CD14-positive monocyte (primary cell): ENCODE measurements at regions not wholly inside any gene's neighbourhood (a gene's known extent, or its start where the extent isn't known, plus 50 kb on each side); places are given as distances from the start of the nearest gene placed in this dataset.

Experiments used
- DNase-seq, 3 donors: peaks; one replicate each; pipeline ENCODE4 v3.0.0-alpha.2; 2011 to 2022
- H2AFZ ChIP-seq: 2 replicates; pipeline ENCODE4 v1.6.0; 2012; ENCODE audit warnings: mild to moderate bottlenecking, low read depth, low read length, inconsistent platforms; ENCODE audit not compliant: insufficient read depth, poor library complexity, severe bottlenecking
- H3K27ac ChIP-seq, 2 donors: 1 replicate in 1 of 2; 2 replicates in 1 of 2; pipeline ENCODE4 v1.5.1; 2012 to 2013; ENCODE audit warnings: low read length in 2 of 2, control low read depth in 1 of 2, inconsistent platforms in 1 of 2, low read depth in 1 of 2, mild to moderate bottlenecking in 1 of 2
- H3K27me3 ChIP-seq, 2 donors: one replicate each; pipeline versions ENCODE4 v1.6.0 to v1.6.1; 2011 to 2013; ENCODE audit warnings: low read length in 2 of 2; ENCODE audit not compliant: control insufficient read depth in 2 of 2, insufficient read depth in 2 of 2
- H3K36me3 ChIP-seq, 2 donors: replicated peaks in 1 of 2; 1 replicate in 1 of 2; 2 replicates in 1 of 2; pipeline versions ENCODE4 v1.5.1 to v1.6.1; 2012 to 2013; ENCODE audit warnings: low read length in 2 of 2, control low read depth in 1 of 2, inconsistent platforms in 1 of 2, mild to moderate bottlenecking in 1 of 2; ENCODE audit not compliant: insufficient read depth in 2 of 2, control insufficient read depth in 1 of 2
- H3K4me1 ChIP-seq, 2 donors: 1 replicate in 1 of 2; 2 replicates in 1 of 2; pipeline versions ENCODE4 v1.5.1 to v1.6.1; 2012 to 2013; ENCODE audit warnings: low read length in 2 of 2, control low read depth in 1 of 2, inconsistent platforms in 1 of 2, mild to moderate bottlenecking in 1 of 2, moderate library complexity in 1 of 2; ENCODE audit not compliant: insufficient read depth in 2 of 2, control insufficient read depth in 1 of 2
- H3K4me2 ChIP-seq: replicated peaks from 2 replicates; pipeline ENCODE3; 2012; ENCODE audit warnings: low read length, moderate library complexity, mild to moderate bottlenecking; ENCODE audit not compliant: poor library complexity, severe bottlenecking; ENCODE audit errors: extremely low read depth
- H3K4me3 ChIP-seq, 3 experiments: fragments of 200-600 bp in 1 of 3; sonication (generic) in 1 of 3; replicated peaks in 1 of 3; 1 replicate in 2 of 3; 2 replicates in 1 of 3; pipeline ENCODE4 v1.5.1; 2011 to 2013; ENCODE audit warnings: low read length in 3 of 3, mild to moderate bottlenecking in 3 of 3, control low read depth in 2 of 3, low read depth in 2 of 3, inconsistent platforms in 1 of 3, moderate library complexity in 1 of 3
- H3K79me2 ChIP-seq: 2 replicates; pipeline ENCODE4 v1.6.0; 2012; ENCODE audit warnings: mild to moderate bottlenecking, control low read depth, inconsistent platforms, low read length, moderate library complexity; ENCODE audit not compliant: insufficient read depth
- H3K9ac ChIP-seq: 2 replicates; pipeline ENCODE4 v1.6.0; 2017; ENCODE audit warnings: low read length, mild to moderate bottlenecking; ENCODE audit not compliant: insufficient read depth, poor library complexity, severe bottlenecking
- H3K9me3 ChIP-seq, 2 donors: replicated peaks in 1 of 2; 1 replicate in 1 of 2; 2 replicates in 1 of 2; pipeline versions ENCODE4 v1.5.1 to v1.6.1; 2012 to 2013; ENCODE audit warnings: low read length in 2 of 2, control low read depth in 1 of 2; ENCODE audit not compliant: control insufficient read depth in 1 of 2, insufficient read depth in 1 of 2
- H4K20me1 ChIP-seq: 2 replicates; pipeline ENCODE4 v1.6.0; 2012; ENCODE audit warnings: mild to moderate bottlenecking, low read length, control low read depth, moderate library complexity; ENCODE audit not compliant: insufficient read depth
- H3K27ac Mint-ChIP-seq, 7 donors: one replicate each; pipeline ENCODE4 v1.8.0; 2020; ENCODE audit warnings: mild to moderate bottlenecking in 7 of 7, mixed read lengths in 7 of 7, moderate library complexity in 6 of 7, inconsistent platforms in 2 of 7
- H3K27me3 Mint-ChIP-seq, 3 donors: one replicate each; pipeline ENCODE4 v1.8.0; 2021 to 2022; ENCODE audit warnings: low read depth in 3 of 3, mild to moderate bottlenecking in 3 of 3, mixed read lengths in 3 of 3, moderate library complexity in 3 of 3, inconsistent platforms in 1 of 3
- H3K36me3 Mint-ChIP-seq, 2 donors: one replicate each; pipeline ENCODE4 v1.8.0; 2020; ENCODE audit warnings: mixed read lengths in 2 of 2, inconsistent platforms in 1 of 2, mild to moderate bottlenecking in 1 of 2
- H3K4me1 Mint-ChIP-seq: one replicate; pipeline ENCODE4 v1.8.0; 2020; ENCODE audit warnings: mild to moderate bottlenecking, mixed read lengths
- H3K4me3 Mint-ChIP-seq, 2 donors: one replicate each; pipeline ENCODE4 v1.8.0; 2020; ENCODE audit warnings: mild to moderate bottlenecking in 2 of 2, mixed read lengths in 2 of 2, moderate library complexity in 1 of 2
- H3K9me3 Mint-ChIP-seq, 7 donors: one replicate each; pipeline ENCODE4 v1.8.0; 2020 to 2022; ENCODE audit warnings: mixed read lengths in 7 of 7, mild to moderate bottlenecking in 6 of 7, moderate library complexity in 6 of 7, inconsistent platforms in 2 of 7
- whole genome bisulfite sequencing: methylation state at CpG from one replicate; pipeline ENCODE4 v1.1.5; 2013; ENCODE audit warnings: missing lambda C conversion rate; ENCODE audit not compliant: insufficient coverage; 5-methylcytosine and 5-hydroxymethylcytosine counted together
- intact Hi-C, 2 donors: fragments of 100-400 bp; cut with micrococcal nuclease; formaldehyde crosslinking; loops; one replicate each; pipeline versions ENCODE4 v1.15.0 to v1.15.1; 2023
- TF ChIP-seq, protein P1 (sequence below): fragments of 200-600 bp; IDR thresholded peaks from one replicate; pipeline ENCODE4 v1.8.0; 2022; ENCODE audit warnings: antibody characterized with exemption, mild to moderate bottlenecking

DNA sequence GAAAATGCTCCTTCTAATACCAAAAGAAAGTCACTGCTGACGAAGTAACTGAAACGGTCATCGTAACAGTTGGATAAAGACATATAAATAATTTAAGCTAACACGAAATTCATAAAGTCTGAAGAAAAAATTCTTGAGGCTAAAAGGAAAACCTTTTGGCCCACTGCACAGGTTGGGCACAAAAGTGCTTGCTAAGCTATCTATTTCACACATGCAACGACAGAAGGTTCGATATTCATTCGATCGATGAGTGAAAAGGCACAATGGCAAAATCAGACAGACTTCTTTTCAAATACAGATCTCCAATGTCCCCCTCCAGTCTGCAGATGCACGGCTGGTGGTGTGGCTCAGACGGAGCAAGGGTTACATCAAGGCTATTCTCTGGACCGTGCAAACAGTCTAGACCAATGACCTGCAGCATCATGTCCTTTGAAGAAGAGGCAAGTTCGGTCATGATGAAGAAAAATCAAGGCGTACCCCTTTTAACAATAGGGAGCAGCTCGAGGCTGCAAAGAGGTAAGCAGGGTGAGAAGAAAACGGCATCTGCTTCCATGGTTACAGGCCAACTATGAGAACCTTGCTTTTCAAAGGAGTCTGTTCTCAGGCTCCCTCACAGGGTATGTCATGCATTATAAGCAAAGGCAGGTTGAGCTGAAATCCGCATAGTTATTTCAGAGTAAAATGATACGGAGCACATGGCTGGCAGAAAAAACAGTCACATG is 579.6 kb downstream of the USP25 start:
- Mint-ChIP-seq H3K36me3 (no peaks in the 10 kb centered on the region), H3K4me3 (no peak overlapping the region), H3K4me1 (no peaks in the 10 kb centered on the region), H3K27me3 (no peaks in the 10 kb centered on the region), H3K27ac (no peak overlapping the region), H3K9me3 (peaks cover 0 to 1% (median 0%) of the 10 kb centered on the region in 7 donors)
- no peak for DNase-seq
- TF ChIP-seq, protein P1, sequence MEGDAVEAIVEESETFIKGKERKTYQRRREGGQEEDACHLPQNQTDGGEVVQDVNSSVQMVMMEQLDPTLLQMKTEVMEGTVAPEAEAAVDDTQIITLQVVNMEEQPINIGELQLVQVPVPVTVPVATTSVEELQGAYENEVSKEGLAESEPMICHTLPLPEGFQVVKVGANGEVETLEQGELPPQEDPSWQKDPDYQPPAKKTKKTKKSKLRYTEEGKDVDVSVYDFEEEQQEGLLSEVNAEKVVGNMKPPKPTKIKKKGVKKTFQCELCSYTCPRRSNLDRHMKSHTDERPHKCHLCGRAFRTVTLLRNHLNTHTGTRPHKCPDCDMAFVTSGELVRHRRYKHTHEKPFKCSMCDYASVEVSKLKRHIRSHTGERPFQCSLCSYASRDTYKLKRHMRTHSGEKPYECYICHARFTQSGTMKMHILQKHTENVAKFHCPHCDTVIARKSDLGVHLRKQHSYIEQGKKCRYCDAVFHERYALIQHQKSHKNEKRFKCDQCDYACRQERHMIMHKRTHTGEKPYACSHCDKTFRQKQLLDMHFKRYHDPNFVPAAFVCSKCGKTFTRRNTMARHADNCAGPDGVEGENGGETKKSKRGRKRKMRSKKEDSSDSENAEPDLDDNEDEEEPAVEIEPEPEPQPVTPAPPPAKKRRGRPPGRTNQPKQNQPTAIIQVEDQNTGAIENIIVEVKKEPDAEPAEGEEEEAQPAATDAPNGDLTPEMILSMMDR, result no peak
- Histone ChIP-seq H3K4me2 (no peak overlapping the region), H3K4me1 (no peaks in the 10 kb centered on the region), H3K9me3 (no peaks in the 10 kb centered on the region), H3K79me2 (no peaks in the 10 kb centered on the region), H4K20me1 (no peaks in the 10 kb centered on the region), H2AFZ (no peak overlapping the region), H3K27me3 (no peaks in the 10 kb centered on the region), H3K27ac (no peak overlapping the region), H3K4me3 (no peak overlapping the region), H3K9ac (no peak overlapping the region), H3K36me3 (no peaks in the 10 kb centered on the region)
- intact Hi-C loops, result no loop called here
- WGBS, result 88% methylated on average over 11 of the region's 17 CpGs

GRCh38 chr21:16310176-16310575 is 580.4 kb downstream of the USP25 start:
- 89% methylated on average over 5 of the region's 9 CpGs for WGBS

More at GRCh38 chr21:16310176-16310575, 580.4 kb downstream of the USP25 start:
- no peaks in the 10 kb centered on the region for H3K27me3 Mint-ChIP-seq
- TF ChIP-seq, protein P1, result no peak
- peaks cover 0 to 1% (median 0%) of the 10 kb centered on the region in 7 donors for H3K9me3 Mint-ChIP-seq
- Histone ChIP-seq H3K4me2 (no peak overlapping the region), H3K27ac (no peak overlapping the region), H4K20me1 (no peaks in the 10 kb centered on the region), H3K9me3 (no peaks in the 10 kb centered on the region), H3K79me2 (no peaks in the 10 kb centered on the region), H3K4me1 (no peaks in the 10 kb centered on the region), H3K36me3 (no peaks in the 10 kb centered on the region), H3K27me3 (no peaks in the 10 kb centered on the region), H3K4me3 (no peak overlapping the region), H2AFZ (no peak overlapping the region), H3K9ac (no peak overlapping the region)
- intact Hi-C loops, result no loop called here
- no peaks in the 10 kb centered on the region for H3K36me3 Mint-ChIP-seq
- no peak for DNase-seq
- H3K4me1 Mint-ChIP-seq, result no peaks in the 10 kb centered on the region
- H3K4me3 Mint-ChIP-seq, result no peak overlapping the region
- no peak overlapping the region for H3K27ac Mint-ChIP-seq
